DND-41 (cell line): ENCODE measurements at regions not wholly inside any gene's neighbourhood (a gene's known extent, or its start where the extent isn't known, plus 50 kb on each side); places are given as distances from the start of the nearest gene placed in this dataset.

Experiments used
- ATAC-seq: fragments of 200-7000 bp; cut with Tn5 transposase; 3 replicates; pipeline ENCODE4 v1.9.1; 2021; ENCODE audit warnings: low read depth; ENCODE audit not compliant: insufficient read depth
- DNase-seq: peaks from one replicate; pipeline ENCODE4 v3.0.0-alpha.2; 2020
- H2AFZ ChIP-seq: 2 replicates; pipeline ENCODE4 v1.6.0; 2012; ENCODE audit warnings: low read depth, low read length
- H3K27ac ChIP-seq: 2 replicates; pipeline ENCODE4 v1.5.1; 2012; ENCODE audit warnings: low read length, inconsistent platforms
- H3K27me3 ChIP-seq: fragments of 200-600 bp; sonication (generic); 2 replicates; pipeline ENCODE4 v1.6.0; 2012; ENCODE audit warnings: low read length, mild to moderate bottlenecking, inconsistent platforms; ENCODE audit not compliant: insufficient read depth, poor library complexity
- H3K36me3 ChIP-seq: 2 replicates; pipeline ENCODE4 v1.5.1; 2012; ENCODE audit warnings: low read length, inconsistent platforms; ENCODE audit not compliant: insufficient read depth
- H3K4me1 ChIP-seq: 2 replicates; pipeline ENCODE4 v1.5.1; 2012; ENCODE audit warnings: mild to moderate bottlenecking, low read length; ENCODE audit not compliant: insufficient read depth
- H3K4me2 ChIP-seq: 2 replicates; pipeline ENCODE4 v1.6.0; 2012; ENCODE audit warnings: mild to moderate bottlenecking, moderate library complexity, low read length, inconsistent platforms; ENCODE audit not compliant: insufficient read depth
- H3K4me3 ChIP-seq, 2 experiments: fragments of 200-600 bp in 1 of 2; shearing (Covaris generic) in 1 of 2; 2 replicates each; pipeline ENCODE4 v1.5.1; 2012 to 2016; ENCODE audit warnings: inconsistent platforms in 2 of 2, low read length in 2 of 2, mild to moderate bottlenecking in 2 of 2, low read depth in 1 of 2, moderate library complexity in 1 of 2
- H3K79me2 ChIP-seq: 2 replicates; pipeline ENCODE4 v1.6.0; 2012; ENCODE audit warnings: low read length, inconsistent platforms; ENCODE audit not compliant: insufficient read depth
- H3K9ac ChIP-seq: 2 replicates; pipeline ENCODE4 v1.6.0; 2012; ENCODE audit warnings: low read depth, mild to moderate bottlenecking, inconsistent platforms, low read length, moderate library complexity
- H3K9me3 ChIP-seq: 2 replicates; pipeline ENCODE4 v1.5.1; 2012; ENCODE audit warnings: low read length, moderate library complexity, mild to moderate bottlenecking, inconsistent platforms; ENCODE audit not compliant: insufficient read depth, severe bottlenecking
- H4K20me1 ChIP-seq: 2 replicates; pipeline ENCODE4 v1.6.0; 2012; ENCODE audit warnings: low read length; ENCODE audit not compliant: insufficient read depth
- CTCF ChIP-seq: IDR thresholded peaks from 2 replicates; pipeline ENCODE4 v1.5.1; 2012; ENCODE audit warnings: borderline replicate concordance, low read length, moderate library complexity, mild to moderate bottlenecking; ENCODE audit not compliant: poor library complexity, severe bottlenecking; ENCODE audit errors: extremely low read depth
- EZH2 ChIP-seq: IDR thresholded peaks from 3 replicates; pipeline ENCODE4 v1.6.1; 2012; ENCODE audit warnings: borderline replicate concordance, low read depth, mild to moderate bottlenecking, moderate library complexity, low read length, inconsistent platforms; ENCODE audit not compliant: severe bottlenecking

GRCh38 chr2:241931084-241931975 lies 61.8 kb downstream of the RTP5 start:
- Histone ChIP-seq H3K9ac (no peak overlapping the region), H3K79me2 (no peaks in the 10 kb centered on the region; the same call in 1 of the 2 replicates), H3K4me1 (no peaks in the 10 kb centered on the region), H3K9me3 (no peaks in the 10 kb centered on the region), H3K27ac (no peak overlapping the region), H3K4me3 (no peak overlapping the region), H3K4me2 (no peak overlapping the region), H2AFZ (no peak overlapping the region), H3K27me3 (no peaks in the 10 kb centered on the region), H4K20me1 (peaks cover 29% of the 10 kb centered on the region), H3K36me3 (0 out of 2 replicates have a peak, but pooled peaks cover 3% of the 10 kb centered on the region)
- no peak for ATAC-seq
- DNase-seq, result no peak
- TF ChIP-seq CTCF, result no peak
- no peak for TF ChIP-seq EZH2

GRCh38 chr2:241931976-241932898 lies 62.7 kb downstream of the RTP5 start:
- TF ChIP-seq EZH2 (no peak), CTCF (no peak)
- no peak overlapping the region for H3K27ac ChIP-seq
- H3K9ac ChIP-seq, result no peak overlapping the region
- 0 out of 2 replicates have a peak, but pooled peaks cover 3% of the 10 kb centered on the region for H3K36me3 ChIP-seq
- no peaks in the 10 kb centered on the region for H3K27me3 ChIP-seq
- no peak overlapping the region for H2AFZ ChIP-seq
- H3K9me3 ChIP-seq, result no peaks in the 10 kb centered on the region
- no peak for DNase-seq
- no peaks in the 10 kb centered on the region for H3K4me1 ChIP-seq
- H3K4me3 ChIP-seq, result no peak overlapping the region
- ATAC-seq, result no peak
- H4K20me1 ChIP-seq, result peaks cover 21% of the 10 kb centered on the region
- no peak overlapping the region for H3K4me2 ChIP-seq
- no peaks in the 10 kb centered on the region; the same call in 1 of the 2 replicates for H3K79me2 ChIP-seq

DNA sequence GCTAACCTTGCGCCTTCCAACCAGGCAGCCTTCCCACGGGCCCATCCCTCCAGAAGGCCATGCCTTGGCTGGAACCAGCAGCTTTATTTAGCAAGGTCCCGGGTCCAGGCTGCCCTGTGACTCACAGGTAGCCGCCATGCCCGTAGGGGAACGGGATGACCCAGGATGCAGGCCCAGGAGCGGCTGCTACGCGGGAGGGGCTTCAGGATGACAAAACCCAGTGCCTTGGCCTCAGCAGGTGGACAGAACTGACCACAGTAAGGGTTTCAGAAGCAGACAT lies 63.3 kb downstream of the RTP5 start:
- Histone ChIP-seq H4K20me1 (peaks cover 18% of the 10 kb centered on the region), H3K4me2 (no peak overlapping the region), H3K36me3 (0 out of 2 replicates have a peak, but pooled peaks cover 3% of the 10 kb centered on the region), H3K9ac (no peak overlapping the region), H2AFZ (no peak overlapping the region), H3K4me1 (no peaks in the 10 kb centered on the region), H3K79me2 (no peaks in the 10 kb centered on the region), H3K27me3 (no peaks in the 10 kb centered on the region), H3K9me3 (no peaks in the 10 kb centered on the region), H3K27ac (no peak overlapping the region), H3K4me3 (no peak overlapping the region)
- no peak for DNase-seq
- ATAC-seq, result no peak
- TF ChIP-seq CTCF, result no peak
- TF ChIP-seq EZH2, result no peak
